ENCODE measurements at regions not wholly inside any gene's neighbourhood (a gene's known extent, or its start where the extent isn't known, plus 50 kb on each side); places are given as distances from the start of the nearest gene placed in this dataset.

DNA sequence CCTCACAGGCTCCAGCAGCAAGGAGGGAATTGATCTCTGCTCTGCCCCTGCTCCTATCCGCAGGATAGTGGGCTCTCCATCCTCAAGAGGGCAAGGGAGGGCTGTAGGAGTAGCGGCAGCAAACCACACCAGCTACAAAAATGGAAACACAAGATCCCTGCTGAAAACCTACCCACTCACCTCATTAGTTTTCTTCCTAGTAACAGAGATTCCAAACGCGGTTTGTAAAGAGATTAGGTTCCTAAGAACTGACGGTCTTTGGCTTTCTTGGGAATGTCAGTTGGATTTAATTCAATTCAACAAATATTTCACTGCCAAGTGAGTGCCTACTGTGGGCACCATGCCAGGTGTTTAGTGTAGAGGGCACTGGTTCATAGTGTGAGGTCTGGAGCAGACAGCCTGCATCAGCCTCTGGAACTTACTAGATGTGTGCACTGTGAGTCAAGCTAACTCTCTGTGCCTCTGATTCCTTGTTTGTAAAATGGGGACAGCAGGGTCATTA lies 84.7 kb downstream of the MRPL46 start:
- no peak for DNase-seq (ENCODE audit: low read depth in 2 of 2)

GRCh38 chr15:88378188-88378637 lies 89.0 kb downstream of the MRPL46 start:
- DNase-seq (ENCODE audit: low read depth in 2 of 2) = no peak

DNA sequence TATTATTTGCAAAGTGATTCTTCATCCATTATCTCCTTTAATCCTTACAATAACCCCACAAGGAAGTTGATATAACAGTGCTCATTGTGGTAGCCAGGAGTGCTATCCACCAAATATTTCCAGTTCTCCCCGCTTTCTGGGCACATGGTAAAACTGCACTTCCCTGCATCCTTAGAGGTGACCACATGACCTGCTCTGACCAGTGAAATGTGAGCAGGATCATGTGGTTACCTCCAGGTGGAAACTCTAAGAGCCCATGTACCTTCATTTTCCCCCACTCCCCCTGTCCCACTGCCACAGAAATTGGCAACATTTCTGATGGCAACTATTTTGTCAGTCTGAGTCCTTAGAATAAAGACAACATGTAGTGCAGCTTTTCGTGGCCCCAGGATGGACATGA lies 89.7 kb downstream of the MRPL46 start:
- no peak for DNase-seq (ENCODE audit: low read depth in 2 of 2)

DNA sequence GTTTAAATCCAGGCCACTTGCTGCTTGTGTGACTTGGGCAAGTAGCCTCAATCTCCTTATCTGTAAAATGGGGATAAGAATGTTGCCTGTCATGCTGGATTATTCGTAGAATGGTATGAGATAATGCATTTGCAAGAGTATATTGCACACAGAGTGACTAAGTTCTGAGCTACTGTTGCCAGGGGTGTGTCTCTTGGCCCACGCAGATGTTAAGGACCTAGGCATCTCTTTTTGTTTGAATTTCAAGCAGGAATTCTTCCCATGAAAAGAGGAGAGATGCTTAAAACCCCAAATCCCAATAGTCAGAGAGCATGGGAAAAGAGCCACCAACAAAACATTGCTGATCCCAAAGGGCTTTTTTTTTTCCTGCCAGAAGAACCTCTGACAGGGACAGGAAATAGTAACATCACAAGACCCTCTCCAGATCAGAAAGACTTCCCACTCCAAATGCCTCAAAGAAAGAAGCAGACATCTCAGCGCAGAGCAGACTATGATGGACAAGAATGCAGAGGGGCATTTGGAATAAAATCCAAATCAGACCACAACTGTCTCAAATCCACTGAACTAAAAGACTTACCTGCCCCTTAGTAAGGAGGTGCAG lies 90.5 kb downstream of the MRPL46 start:
- no peak for DNase-seq (ENCODE audit: low read depth in 2 of 2)

- DNase-seq (ENCODE audit: low read depth in 2 of 2) = no peak
Measured at GRCh38 chr15:88375234-88375927, 91.8 kb downstream of the MRPL46 start.

- no peak for DNase-seq (ENCODE audit: low read depth in 2 of 2)
Measured at GRCh38 chr15:88365124-88365523, 102.1 kb downstream of the MRPL46 start.

DNA sequence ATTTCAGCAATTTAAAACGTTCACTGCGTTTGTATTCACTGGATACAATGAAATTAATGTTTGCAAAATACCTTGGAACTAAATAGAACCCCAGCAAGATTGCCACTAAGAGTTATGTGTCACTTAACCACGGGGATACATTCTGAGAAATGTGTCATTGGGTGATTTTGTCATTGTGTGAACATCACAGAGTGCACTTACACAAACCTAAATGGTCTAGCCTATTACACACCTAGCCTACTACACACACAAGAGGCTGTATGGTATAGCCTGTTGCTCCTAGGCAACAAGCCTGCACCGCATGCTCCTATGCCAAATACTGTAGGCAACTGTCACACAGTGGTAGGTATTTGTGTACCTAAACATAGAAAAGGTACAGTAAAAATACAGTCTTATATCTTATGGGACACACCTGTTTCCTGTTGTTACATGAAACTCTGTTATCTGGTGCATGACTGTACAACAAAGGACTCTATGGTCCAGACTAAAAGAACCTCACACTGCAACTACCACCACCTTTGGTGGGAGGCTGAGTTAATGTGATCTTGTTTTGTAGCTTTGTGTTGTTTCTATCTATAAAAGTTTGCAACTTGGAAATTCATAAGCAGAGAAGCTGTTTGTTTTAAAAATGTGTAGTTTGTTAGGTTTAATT lies 92.2 kb upstream of the NTRK3 start:
- DNase-seq (ENCODE audit: low read depth in 2 of 2) = no peak

DNA sequence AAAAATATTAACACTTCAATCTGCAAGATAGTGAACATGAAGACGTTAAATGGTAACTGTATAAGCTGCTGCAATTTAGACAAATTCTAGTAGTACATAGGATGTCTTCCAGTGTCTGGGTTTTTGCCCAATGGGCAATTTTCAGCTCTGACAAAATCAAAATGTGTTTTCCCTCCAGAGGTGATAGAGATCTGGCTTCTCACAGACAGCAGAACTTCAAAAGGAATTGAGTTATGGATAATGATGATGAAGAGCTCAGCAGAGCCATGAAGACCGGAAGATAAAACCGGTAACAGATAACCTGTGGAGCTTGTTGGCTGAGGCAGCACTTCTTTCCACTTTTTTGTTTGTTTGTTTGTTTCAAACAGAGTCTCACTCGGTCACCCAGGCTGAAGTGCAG lies 89.4 kb upstream of the NTRK3 start:
- DNase-seq (ENCODE audit: low read depth in 2 of 2) = no peak

GRCh38 chr15:88344786-88345185 lies 88.2 kb upstream of the NTRK3 start:
- no peak for DNase-seq (ENCODE audit: low read depth in 2 of 2)

DNA sequence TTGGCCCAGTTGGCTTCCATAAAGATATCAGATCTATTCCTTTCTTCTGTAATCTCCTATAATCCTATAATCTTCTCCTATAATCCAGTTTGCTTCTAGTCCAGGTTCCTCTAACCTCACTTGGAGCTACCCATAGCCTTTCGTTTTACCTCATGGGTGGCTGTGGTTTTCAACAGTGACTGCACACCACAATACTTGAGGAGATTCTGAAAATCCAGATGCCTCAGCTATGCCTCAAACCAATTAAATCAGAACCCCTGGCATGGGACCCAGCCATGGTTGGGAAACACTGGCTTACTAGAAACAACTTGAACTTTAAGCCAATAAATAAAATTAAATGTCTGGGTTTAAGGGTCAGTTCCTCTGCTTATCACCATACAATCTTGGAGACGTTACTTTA lies 86.1 kb upstream of the NTRK3 start:
- DNase-seq (ENCODE audit: low read depth in 2 of 2) = no peak

DNA sequence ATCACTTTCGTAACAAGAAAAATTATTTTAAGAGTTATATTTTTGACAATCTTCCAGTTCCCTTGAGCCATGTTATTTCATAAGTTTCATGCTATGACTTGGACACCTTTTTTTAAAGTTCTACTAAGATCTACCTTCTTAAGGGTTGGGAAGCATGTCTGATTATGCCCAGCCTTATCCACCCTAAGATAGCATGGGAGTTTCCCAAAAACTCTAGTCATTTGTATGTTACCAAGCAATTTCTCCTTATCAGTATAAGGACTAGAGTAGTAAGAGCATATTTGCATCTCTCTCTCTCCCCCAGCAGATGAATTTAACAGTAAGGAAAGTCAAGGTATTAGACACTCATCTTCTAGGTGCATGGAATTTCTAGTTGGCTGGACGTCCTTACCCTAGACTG lies 85.1 kb upstream of the NTRK3 start:
- no peak for DNase-seq (ENCODE audit: low read depth in 2 of 2)

- no peak for DNase-seq (ENCODE audit: low read depth in 2 of 2)
Measured at GRCh38 chr15:88341006-88341405, 84.5 kb upstream of the NTRK3 start.

DNA sequence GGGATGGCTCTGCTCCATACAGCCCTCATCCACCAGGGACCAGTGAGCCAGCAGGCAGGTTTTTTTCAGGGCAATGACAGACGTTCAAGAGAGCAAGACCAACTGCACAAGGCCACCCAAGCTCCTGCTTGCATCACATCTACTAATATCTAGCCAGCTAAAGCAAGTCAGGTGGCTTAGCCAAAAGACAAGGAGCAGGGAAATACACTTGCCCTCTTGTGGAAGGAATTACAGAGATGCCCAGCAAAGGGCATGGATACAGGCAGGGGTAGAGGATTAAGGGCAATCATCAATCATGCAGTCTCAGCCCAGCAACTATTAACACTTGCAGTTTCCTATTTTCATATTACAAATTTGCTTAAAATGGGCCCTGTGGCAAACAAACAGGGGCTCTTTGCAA lies 81.5 kb upstream of the NTRK3 start:
- DNase-seq (ENCODE audit: low read depth in 2 of 2) = no peak

- no peak for DNase-seq (ENCODE audit: low read depth in 2 of 2)
Measured at GRCh38 chr15:88335074-88335473, 78.5 kb upstream of the NTRK3 start.

DNA sequence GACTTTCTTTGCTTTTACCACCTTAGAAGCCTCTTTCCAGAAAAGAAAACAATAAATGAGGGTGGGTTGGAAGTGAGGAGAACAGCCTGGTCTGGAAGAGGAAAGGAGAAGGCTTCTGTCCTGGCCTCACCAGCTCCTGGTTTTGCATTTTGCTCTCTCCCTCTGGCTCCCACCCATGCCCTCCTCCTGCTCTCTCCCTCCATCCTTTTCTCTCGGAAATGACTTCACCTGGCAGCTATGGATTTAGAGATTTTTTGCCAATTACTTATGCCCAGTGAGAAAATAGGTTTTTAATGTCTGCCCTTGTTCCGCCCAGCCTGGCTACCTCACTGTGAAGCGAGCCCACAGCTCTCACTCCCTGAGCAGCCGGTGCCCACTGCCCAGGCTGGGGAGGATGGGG lies 77.9 kb upstream of the NTRK3 start:
- no peak for DNase-seq (ENCODE audit: low read depth in 2 of 2)

DNA sequence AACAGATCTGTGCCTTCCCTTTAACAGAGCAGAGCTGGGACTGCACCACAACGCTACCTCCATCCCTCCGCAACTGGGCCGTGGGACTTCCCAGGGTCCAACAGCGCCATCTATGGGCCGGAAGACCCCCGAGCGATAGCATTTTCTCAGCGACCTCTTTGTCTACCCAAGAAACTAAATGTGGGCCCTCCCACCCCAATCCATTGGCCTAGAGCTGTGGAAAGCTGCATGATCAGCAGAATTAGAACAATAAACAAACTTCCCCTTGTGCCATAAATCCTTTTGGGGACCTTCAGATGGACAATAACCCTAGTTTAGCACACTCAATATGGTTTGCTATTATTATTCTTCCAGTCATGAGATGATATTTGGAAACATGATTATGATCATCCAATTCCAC lies 74.8 kb upstream of the NTRK3 start:
- peak; percentile 20 to 34 for DNase-seq (ENCODE audit: low read depth in 2 of 2)

DNA sequence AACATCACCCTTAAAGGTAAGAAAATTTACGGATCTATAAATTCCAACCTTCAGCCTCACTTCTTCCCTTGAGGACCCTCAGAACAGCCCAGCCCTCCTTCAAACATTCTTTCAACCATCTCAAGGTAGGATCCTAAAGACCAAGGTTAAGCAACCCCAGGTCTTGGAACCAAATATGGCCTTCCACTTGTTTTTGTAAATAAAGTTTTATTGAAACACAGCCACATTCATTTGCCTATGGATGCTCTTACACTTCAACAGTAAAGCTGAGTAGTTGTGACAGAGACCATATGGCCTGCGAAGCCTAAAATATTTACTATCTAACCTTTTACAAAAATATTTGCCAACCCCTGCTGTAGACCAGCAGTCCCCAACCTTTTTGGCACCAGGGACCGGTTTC lies 70.4 kb upstream of the NTRK3 start:
- no peak for DNase-seq (ENCODE audit: low read depth in 2 of 2)

GRCh38 chr15:88324741-88325065 lies 68.2 kb upstream of the NTRK3 start:
- DNase-seq (ENCODE audit: low read depth in 2 of 2) = no peak

DNA sequence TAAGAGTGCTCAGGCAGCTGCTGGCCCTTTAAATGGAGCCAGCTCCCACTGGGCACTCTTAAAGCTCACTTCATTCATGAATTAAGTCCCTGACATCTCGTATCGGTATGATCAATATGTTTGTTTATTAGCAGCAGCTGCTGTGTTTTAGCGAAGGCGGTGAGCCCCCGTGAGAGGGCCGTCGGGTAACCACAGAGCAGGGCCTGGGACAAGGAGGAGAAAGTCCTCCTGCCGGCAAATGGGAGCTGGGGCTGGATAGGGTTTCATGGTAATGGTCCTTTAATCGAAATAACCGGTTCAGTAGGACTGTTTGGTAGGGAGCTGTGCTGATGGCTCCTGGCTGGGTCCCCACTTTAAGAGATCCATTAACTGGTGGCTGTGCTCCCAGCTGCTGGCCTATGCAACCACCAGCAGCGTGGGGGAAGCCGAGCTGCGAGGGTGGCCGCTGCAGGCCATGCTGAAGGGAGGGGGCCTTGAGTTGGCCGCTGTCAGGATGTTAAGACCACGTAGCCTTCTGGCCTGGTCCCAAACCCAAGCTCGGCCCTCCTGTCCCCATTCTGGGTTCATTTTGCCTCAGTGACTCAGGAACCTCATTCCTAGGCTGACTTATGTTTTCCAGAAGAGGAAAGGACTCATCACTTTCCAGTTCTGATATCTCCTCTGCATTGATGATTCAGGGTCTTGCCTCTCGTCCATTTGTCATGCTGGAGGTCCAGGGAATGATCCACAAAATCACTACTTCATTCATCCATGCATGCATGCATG lies 67.6 kb upstream of the NTRK3 start:
- no peak for DNase-seq (ENCODE audit: low read depth in 2 of 2)

DNA sequence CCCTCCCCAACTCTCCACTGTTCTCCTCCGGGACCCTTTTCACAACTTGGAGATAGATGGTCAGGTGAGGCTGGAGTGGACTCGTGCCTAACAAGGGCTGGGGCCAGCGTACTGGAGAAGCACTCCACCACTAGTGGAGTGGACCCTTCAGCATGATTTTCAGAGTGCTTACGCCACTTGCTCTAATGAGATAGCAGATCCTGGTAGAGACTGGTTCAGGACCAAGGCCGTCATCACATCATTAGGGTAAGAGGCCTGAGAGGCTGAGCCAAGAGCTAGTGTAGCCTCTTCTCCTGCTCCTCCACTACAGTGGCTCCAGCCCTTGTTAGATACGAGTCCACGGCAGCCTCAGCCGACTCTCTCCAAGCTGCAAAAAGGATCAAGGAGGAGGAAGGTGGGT lies 66.9 kb upstream of the NTRK3 start:
- DNase-seq (ENCODE audit: low read depth in 2 of 2) = no peak

- DNase-seq (ENCODE audit: low read depth in 2 of 2) = no peak
Measured at GRCh38 chr15:88322461-88322860, 65.9 kb upstream of the NTRK3 start.

- no peak for DNase-seq (ENCODE audit: low read depth in 2 of 2)
Measured at GRCh38 chr15:88321271-88321670, 64.7 kb upstream of the NTRK3 start.

DNA sequence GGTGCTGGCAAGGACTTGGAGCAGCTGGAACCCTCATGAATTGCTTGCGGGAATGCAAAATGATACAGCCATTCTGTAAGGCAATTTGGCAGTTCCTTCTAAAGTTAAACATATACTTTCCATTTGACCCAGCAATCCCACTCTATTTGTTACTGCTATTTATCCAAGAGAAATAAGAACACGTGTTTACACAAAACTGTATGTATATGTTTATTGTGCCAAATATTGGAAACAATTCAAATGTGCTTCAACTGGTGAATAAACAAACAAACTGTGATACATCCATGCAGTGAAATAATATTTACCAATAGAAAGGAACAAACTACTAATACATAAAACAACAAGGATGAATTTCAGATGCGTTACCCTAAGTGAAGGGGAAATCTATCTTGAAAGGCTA lies 60.0 kb upstream of the NTRK3 start:
- DNase-seq (ENCODE audit: low read depth in 2 of 2) = no peak
